ENCODE measurements at regions not wholly inside any gene's neighbourhood (a gene's known extent, or its start where the extent isn't known, plus 50 kb on each side); places are given as distances from the start of the nearest gene placed in this dataset.

GRCh38 chr1:82598337-82598736 lies 797.6 kb downstream of the ADGRL2 start:
- Histone ChIP-seq H3K36me3 (no peaks in the 10 kb centered on the region), H3K4me3 (no peak overlapping the region), H3K9me3 (no peaks in the 10 kb centered on the region), H3K4me1 (peaks cover 0 to 9% (median 0%) of the 10 kb centered on the region in 9 donors), H3K27ac (no peak overlapping the region), H3K27me3 (no peaks in the 10 kb centered on the region)
- ATAC-seq: no peak
- DNase-seq: no peak
- no peak for TF ChIP-seq CTCF (IDR thresholded peaks at IDR 0.05)
- intact Hi-C loops (cut with DNase I): no loop called here

- 36 to 49% methylated on average over 3 of the region's 3 CpGs for WGBS, 2 donors
- Histone ChIP-seq H3K4me3 (no peak overlapping the region), H3K27ac (no peak overlapping the region), H3K4me1 (peaks cover 0 to 9% (median 0%) of the 10 kb centered on the region in 9 donors), H3K9me3 (no peaks in the 10 kb centered on the region), H3K36me3 (no peaks in the 10 kb centered on the region), H3K27me3 (no peaks in the 10 kb centered on the region)
- no peak for TF ChIP-seq CTCF (IDR thresholded peaks at IDR 0.05)
- intact Hi-C loops (cut with DNase I): no loop called here
- no peak for DNase-seq
- no peak for ATAC-seq
These were observed 796.9 kb downstream of the ADGRL2 start for GRCh38 chr1:82597649-82598048.

DNA sequence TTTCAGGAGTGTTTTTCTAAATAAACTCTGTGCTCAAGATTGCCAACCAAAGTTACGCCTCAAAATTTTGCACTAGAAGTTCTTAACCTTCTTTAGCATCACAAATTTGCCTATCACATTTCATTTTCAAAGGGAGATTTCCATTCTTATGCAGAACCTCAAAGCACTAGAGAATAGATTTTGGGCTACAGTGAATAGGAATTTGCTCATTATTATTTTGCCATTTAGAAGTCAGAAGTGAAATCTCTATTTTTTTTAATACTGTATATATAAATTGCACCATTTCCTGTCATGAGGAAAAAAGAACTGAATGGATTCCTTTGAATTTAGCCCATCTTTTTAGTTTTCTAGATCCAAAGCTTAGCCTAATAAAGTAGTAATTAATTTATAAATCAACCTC lies 796.4 kb downstream of the ADGRL2 start:
- TF ChIP-seq CTCF (IDR thresholded peaks at IDR 0.05): no peak
- no peak overlapping the region for H3K4me3 ChIP-seq
- no peaks in the 10 kb centered on the region for H3K27me3 ChIP-seq
- 95 to 99% methylated on average over 1 of the region's 1 CpG for WGBS, 2 donors
- ATAC-seq (no peak), DNase-seq (no peak)
- intact Hi-C loops (cut with DNase I): no loop called here
- no peaks in the 10 kb centered on the region for H3K36me3 ChIP-seq
- H3K4me1 ChIP-seq: peaks cover 0 to 9% (median 0%) of the 10 kb centered on the region in 9 donors
- H3K27ac ChIP-seq: no peak overlapping the region
- H3K9me3 ChIP-seq: no peaks in the 10 kb centered on the region

GRCh38 chr1:82593561-82593960 lies 792.8 kb downstream of the ADGRL2 start:
- WGBS, 2 donors: 69 to 78% methylated on average over 2 of the region's 2 CpGs

More at GRCh38 chr1:82593561-82593960, 792.8 kb downstream of the ADGRL2 start:
- Histone ChIP-seq H3K4me1 (peaks cover 0 to 4% (median 0%) of the 10 kb centered on the region in 9 donors), H3K9me3 (no peaks in the 10 kb centered on the region), H3K4me3 (no peak overlapping the region), H3K27ac (no peak overlapping the region), H3K36me3 (no peaks in the 10 kb centered on the region), H3K27me3 (no peaks in the 10 kb centered on the region)
- no peak for ATAC-seq
- intact Hi-C loops (cut with DNase I): no loop called here
- DNase-seq: no peak
- no peak for TF ChIP-seq CTCF (IDR thresholded peaks at IDR 0.05)
